ENCODE measurements at regions not wholly inside any gene's neighbourhood (a gene's known extent, or its start where the extent isn't known, plus 50 kb on each side); places are given as distances from the start of the nearest gene placed in this dataset.

- H3K36me3 ChIP-seq (ENCODE audit: low read depth) = no peaks in the 10 kb centered on the region
- H3K4me3 ChIP-seq = no peak overlapping the region
- no peaks in the 10 kb centered on the region for H3K27me3 ChIP-seq (ENCODE audit: insufficient read depth, low read depth)
- no peaks in the 10 kb centered on the region for H3K9me3 ChIP-seq (ENCODE audit: insufficient read depth, low read depth)
- no peak overlapping the region for H2AFZ ChIP-seq
- 0 out of 2 replicates have a peak, but pooled peaks cover 5% of the 10 kb centered on the region for H3K4me1 ChIP-seq (replicated peaks; ENCODE audit: insufficient read depth)
- no peak for TF ChIP-seq EZH2 (IDR thresholded peaks at IDR 0.05; ENCODE audit: low read depth)
- TF ChIP-seq, protein P1, sequence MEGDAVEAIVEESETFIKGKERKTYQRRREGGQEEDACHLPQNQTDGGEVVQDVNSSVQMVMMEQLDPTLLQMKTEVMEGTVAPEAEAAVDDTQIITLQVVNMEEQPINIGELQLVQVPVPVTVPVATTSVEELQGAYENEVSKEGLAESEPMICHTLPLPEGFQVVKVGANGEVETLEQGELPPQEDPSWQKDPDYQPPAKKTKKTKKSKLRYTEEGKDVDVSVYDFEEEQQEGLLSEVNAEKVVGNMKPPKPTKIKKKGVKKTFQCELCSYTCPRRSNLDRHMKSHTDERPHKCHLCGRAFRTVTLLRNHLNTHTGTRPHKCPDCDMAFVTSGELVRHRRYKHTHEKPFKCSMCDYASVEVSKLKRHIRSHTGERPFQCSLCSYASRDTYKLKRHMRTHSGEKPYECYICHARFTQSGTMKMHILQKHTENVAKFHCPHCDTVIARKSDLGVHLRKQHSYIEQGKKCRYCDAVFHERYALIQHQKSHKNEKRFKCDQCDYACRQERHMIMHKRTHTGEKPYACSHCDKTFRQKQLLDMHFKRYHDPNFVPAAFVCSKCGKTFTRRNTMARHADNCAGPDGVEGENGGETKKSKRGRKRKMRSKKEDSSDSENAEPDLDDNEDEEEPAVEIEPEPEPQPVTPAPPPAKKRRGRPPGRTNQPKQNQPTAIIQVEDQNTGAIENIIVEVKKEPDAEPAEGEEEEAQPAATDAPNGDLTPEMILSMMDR (conservative IDR thresholded peaks at IDR 0.05) = peak; percentile 43; the same call in 1 of the 2 replicates
- H3K9me2 ChIP-seq (ENCODE audit: insufficient read depth) = no peaks in the 10 kb centered on the region
- ChIA-PET POLR2A (ENCODE audit: unreplicated experiment) (no interaction called here), CTCF (interaction anchor here (0.7 kb wide), 1 partner anchor 76 kb away, joined by 4 read pairs; no protein-coding TSS in a partner anchor)
- BruUV-seq (replicated peaks) = no TSS peak
- H3K79me2 ChIP-seq (ENCODE audit: low read depth) = no peaks in the 10 kb centered on the region
- intact Hi-C loops (cut with micrococcal nuclease; ENCODE audit: unreplicated experiment) = loop anchor here (5.0 to 10.0 kb wide), 2 partner anchors 169 to 762 kb away; no protein-coding TSS in a partner anchor
- no peaks in the 10 kb centered on the region for H4K20me1 ChIP-seq (ENCODE audit: insufficient read depth)
- DNase-seq = no peak
- no peak overlapping the region for H3K4me2 ChIP-seq
- no peaks in the 10 kb centered on the region for H3F3A ChIP-seq (ENCODE audit: insufficient read depth, low read depth)
- H3K27ac ChIP-seq = no peak overlapping the region
These were observed 128.6 kb upstream of the PLEKHG7 start for GRCh38 chr12:92574051-92574783.

DNA sequence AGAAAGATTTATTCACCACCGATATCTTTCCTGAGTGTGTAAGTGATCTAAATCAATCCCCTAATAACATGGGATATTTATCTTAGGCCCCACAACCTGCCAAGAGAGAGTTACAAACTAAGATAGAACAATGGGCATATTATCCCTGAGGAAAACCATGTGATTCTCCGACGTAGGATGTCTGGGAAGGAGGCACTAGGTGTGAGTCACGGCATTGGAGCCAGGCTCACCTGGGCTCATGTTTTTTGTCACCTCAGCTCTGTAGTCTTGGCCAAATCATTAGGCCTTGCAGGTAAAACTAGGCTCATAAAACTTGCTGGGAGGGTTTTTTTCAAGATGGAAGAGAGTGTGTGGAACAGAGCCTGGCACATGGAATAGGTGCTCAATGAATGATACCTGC, 129.7 kb upstream of the PLEKHG7 start:
- H3K9me3 ChIP-seq (ENCODE audit: insufficient read depth, low read depth) = no peaks in the 10 kb centered on the region
- no peaks in the 10 kb centered on the region for H3K27me3 ChIP-seq (ENCODE audit: insufficient read depth, low read depth)
- BruUV-seq (replicated peaks) = no TSS peak
- H2AFZ ChIP-seq = no peak overlapping the region
- H3K4me2 ChIP-seq = no peak overlapping the region
- DNase-seq = no peak
- H3K4me3 ChIP-seq = no peak overlapping the region
- H3K27ac ChIP-seq = no peak overlapping the region
- intact Hi-C loops (cut with micrococcal nuclease; ENCODE audit: unreplicated experiment) = loop anchor here (5.0 to 10.0 kb wide), 2 partner anchors 168 to 761 kb away; no protein-coding TSS in a partner anchor
- TF ChIP-seq, protein P1 (conservative IDR thresholded peaks at IDR 0.05) = no peak
- no peak for TF ChIP-seq EZH2 (IDR thresholded peaks at IDR 0.05; ENCODE audit: low read depth)
- no peaks in the 10 kb centered on the region for H3K79me2 ChIP-seq (ENCODE audit: low read depth)
- no peaks in the 10 kb centered on the region for H4K20me1 ChIP-seq (ENCODE audit: insufficient read depth)
- H3K9me2 ChIP-seq (ENCODE audit: insufficient read depth) = no peaks in the 10 kb centered on the region
- CTCF ChIA-PET = no interaction called here
- H3K4me1 ChIP-seq (replicated peaks; ENCODE audit: insufficient read depth) = 0 out of 2 replicates have a peak, but pooled peaks cover 5% of the 10 kb centered on the region
- no peaks in the 10 kb centered on the region for H3K36me3 ChIP-seq (ENCODE audit: low read depth)
- POLR2A ChIA-PET (ENCODE audit: unreplicated experiment) = interaction anchor here (0.6 kb wide), 1 partner anchor 9 kb away, joined by 4 read pairs; no protein-coding TSS in a partner anchor
- no peaks in the 10 kb centered on the region for H3F3A ChIP-seq (ENCODE audit: insufficient read depth, low read depth)

DNA sequence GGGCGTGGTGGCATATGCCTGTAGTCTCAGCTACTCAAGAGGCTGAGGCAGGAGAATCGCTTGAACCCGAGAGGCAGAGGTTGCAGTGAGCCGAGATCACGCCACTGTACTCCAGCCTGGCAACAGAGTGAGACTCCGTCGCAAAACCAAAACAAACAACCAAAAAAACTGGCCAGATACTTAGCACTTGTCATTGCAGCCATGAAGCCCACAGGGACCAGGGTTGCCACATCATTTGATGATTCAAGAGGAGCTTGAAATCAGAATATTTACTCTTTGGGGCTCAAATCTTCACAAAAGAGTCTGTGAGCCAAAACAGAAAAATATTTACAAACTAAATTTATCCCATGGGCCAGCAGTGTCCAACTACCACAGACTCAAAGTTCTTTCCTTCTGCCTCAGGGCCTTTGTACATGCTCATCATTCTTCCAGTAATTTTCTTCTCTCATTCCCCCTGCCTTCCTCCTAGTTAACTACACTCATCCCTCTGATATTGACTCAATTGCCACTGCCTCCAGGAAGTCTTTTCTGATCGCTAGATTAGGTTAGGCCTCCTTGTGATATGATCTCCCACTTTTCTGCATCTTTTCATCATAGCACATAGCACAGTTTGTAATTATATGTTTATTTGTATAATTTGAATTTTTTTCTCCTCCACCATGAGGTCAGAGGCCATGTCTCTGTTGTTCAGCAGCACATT, 130.8 kb upstream of the PLEKHG7 start:
- CTCF ChIA-PET = interaction anchor here (0.6 kb wide), 1 partner anchor 70 kb away, joined by 3 read pairs; no protein-coding TSS in a partner anchor
- Histone ChIP-seq H4K20me1 (ENCODE audit: insufficient read depth) (no peaks in the 10 kb centered on the region), H3K9me2 (ENCODE audit: insufficient read depth) (no peaks in the 10 kb centered on the region), H3K4me1 (replicated peaks; ENCODE audit: insufficient read depth) (0 out of 2 replicates have a peak, but pooled peaks cover 5% of the 10 kb centered on the region), H3K36me3 (ENCODE audit: low read depth) (no peaks in the 10 kb centered on the region), H3K27me3 (ENCODE audit: insufficient read depth, low read depth) (no peaks in the 10 kb centered on the region), H3K79me2 (ENCODE audit: low read depth) (no peaks in the 10 kb centered on the region), H3F3A (ENCODE audit: insufficient read depth, low read depth) (no peaks in the 10 kb centered on the region), H3K4me3 (no peak overlapping the region), H2AFZ (no peak overlapping the region), H3K4me2 (no peak overlapping the region), H3K27ac (no peak overlapping the region), H3K9me3 (ENCODE audit: insufficient read depth, low read depth) (no peaks in the 10 kb centered on the region)
- BruUV-seq (replicated peaks) = no TSS peak
- POLR2A ChIA-PET (ENCODE audit: unreplicated experiment) = no interaction called here
- TF ChIP-seq, protein P1 (conservative IDR thresholded peaks at IDR 0.05) = no peak
- no peak for TF ChIP-seq EZH2 (IDR thresholded peaks at IDR 0.05; ENCODE audit: low read depth)
- DNase-seq = no peak
- intact Hi-C loops (cut with micrococcal nuclease; ENCODE audit: unreplicated experiment) = loop anchor here (2.0 to 10.0 kb wide), 3 partner anchors 167 to 993 kb away; no protein-coding TSS in a partner anchor
